H1 (cell line): ENCODE measurements at regions not wholly inside any gene's neighbourhood (a gene's known extent, or its start where the extent isn't known, plus 50 kb on each side); places are given as distances from the start of the nearest gene placed in this dataset.

Source experiments
- BACH1 ChIP-seq: IDR thresholded peaks from 2 replicates; pipeline ENCODE4 v1.6.1; 2012; ENCODE audit warnings: low read length, improper control_type of control experiment
- CBX8 ChIP-seq: fragments of 300-800, 300-1000 bp; sonication (generic); IDR thresholded peaks from 2 replicates; pipeline ENCODE4 v1.7.1; 2016; ENCODE audit warnings: low read depth, low read length, borderline replicate concordance
- KDM5A ChIP-seq: fragments of 200-600 bp; IDR thresholded peaks from 2 replicates; pipeline ENCODE4 v1.7.1; 2012; ENCODE audit warnings: mild to moderate bottlenecking, low read length, inconsistent platforms, mixed read lengths
- NRF1 ChIP-seq: IDR thresholded peaks from 2 replicates; pipeline ENCODE4 v1.6.1; 2011; ENCODE audit warnings: mild to moderate bottlenecking, low read depth, low read length, improper control_type of control experiment
- SP4 ChIP-seq: IDR thresholded peaks from 2 replicates; pipeline ENCODE4 v1.6.1; 2012; ENCODE audit warnings: low read length, inconsistent platforms
- TBP ChIP-seq: IDR thresholded peaks from 2 replicates; pipeline ENCODE4 v1.6.1; 2011; ENCODE audit warnings: low read depth, low read length, improper control_type of control experiment
- TF ChIP-seq, protein P1 (sequence below): fragments of 300-600 bp; sonication (generic); IDR thresholded peaks from 2 replicates; pipeline ENCODE4 v1.7.1; 2012; ENCODE audit warnings: low read length, moderate library complexity, mild to moderate bottlenecking, inconsistent platforms; ENCODE audit not compliant: insufficient replicate concordance
- TF ChIP-seq, protein P2 (sequence below): IDR thresholded peaks from 2 replicates; pipeline ENCODE4 v1.6.1; 2011; ENCODE audit warnings: low read depth, mild to moderate bottlenecking, low read length; ENCODE audit not compliant: insufficient read depth

GRCh38 chr2:221312634-221313033, 259.5 kb downstream of the EPHA4 start (continued):
- TF ChIP-seq, protein P1, sequence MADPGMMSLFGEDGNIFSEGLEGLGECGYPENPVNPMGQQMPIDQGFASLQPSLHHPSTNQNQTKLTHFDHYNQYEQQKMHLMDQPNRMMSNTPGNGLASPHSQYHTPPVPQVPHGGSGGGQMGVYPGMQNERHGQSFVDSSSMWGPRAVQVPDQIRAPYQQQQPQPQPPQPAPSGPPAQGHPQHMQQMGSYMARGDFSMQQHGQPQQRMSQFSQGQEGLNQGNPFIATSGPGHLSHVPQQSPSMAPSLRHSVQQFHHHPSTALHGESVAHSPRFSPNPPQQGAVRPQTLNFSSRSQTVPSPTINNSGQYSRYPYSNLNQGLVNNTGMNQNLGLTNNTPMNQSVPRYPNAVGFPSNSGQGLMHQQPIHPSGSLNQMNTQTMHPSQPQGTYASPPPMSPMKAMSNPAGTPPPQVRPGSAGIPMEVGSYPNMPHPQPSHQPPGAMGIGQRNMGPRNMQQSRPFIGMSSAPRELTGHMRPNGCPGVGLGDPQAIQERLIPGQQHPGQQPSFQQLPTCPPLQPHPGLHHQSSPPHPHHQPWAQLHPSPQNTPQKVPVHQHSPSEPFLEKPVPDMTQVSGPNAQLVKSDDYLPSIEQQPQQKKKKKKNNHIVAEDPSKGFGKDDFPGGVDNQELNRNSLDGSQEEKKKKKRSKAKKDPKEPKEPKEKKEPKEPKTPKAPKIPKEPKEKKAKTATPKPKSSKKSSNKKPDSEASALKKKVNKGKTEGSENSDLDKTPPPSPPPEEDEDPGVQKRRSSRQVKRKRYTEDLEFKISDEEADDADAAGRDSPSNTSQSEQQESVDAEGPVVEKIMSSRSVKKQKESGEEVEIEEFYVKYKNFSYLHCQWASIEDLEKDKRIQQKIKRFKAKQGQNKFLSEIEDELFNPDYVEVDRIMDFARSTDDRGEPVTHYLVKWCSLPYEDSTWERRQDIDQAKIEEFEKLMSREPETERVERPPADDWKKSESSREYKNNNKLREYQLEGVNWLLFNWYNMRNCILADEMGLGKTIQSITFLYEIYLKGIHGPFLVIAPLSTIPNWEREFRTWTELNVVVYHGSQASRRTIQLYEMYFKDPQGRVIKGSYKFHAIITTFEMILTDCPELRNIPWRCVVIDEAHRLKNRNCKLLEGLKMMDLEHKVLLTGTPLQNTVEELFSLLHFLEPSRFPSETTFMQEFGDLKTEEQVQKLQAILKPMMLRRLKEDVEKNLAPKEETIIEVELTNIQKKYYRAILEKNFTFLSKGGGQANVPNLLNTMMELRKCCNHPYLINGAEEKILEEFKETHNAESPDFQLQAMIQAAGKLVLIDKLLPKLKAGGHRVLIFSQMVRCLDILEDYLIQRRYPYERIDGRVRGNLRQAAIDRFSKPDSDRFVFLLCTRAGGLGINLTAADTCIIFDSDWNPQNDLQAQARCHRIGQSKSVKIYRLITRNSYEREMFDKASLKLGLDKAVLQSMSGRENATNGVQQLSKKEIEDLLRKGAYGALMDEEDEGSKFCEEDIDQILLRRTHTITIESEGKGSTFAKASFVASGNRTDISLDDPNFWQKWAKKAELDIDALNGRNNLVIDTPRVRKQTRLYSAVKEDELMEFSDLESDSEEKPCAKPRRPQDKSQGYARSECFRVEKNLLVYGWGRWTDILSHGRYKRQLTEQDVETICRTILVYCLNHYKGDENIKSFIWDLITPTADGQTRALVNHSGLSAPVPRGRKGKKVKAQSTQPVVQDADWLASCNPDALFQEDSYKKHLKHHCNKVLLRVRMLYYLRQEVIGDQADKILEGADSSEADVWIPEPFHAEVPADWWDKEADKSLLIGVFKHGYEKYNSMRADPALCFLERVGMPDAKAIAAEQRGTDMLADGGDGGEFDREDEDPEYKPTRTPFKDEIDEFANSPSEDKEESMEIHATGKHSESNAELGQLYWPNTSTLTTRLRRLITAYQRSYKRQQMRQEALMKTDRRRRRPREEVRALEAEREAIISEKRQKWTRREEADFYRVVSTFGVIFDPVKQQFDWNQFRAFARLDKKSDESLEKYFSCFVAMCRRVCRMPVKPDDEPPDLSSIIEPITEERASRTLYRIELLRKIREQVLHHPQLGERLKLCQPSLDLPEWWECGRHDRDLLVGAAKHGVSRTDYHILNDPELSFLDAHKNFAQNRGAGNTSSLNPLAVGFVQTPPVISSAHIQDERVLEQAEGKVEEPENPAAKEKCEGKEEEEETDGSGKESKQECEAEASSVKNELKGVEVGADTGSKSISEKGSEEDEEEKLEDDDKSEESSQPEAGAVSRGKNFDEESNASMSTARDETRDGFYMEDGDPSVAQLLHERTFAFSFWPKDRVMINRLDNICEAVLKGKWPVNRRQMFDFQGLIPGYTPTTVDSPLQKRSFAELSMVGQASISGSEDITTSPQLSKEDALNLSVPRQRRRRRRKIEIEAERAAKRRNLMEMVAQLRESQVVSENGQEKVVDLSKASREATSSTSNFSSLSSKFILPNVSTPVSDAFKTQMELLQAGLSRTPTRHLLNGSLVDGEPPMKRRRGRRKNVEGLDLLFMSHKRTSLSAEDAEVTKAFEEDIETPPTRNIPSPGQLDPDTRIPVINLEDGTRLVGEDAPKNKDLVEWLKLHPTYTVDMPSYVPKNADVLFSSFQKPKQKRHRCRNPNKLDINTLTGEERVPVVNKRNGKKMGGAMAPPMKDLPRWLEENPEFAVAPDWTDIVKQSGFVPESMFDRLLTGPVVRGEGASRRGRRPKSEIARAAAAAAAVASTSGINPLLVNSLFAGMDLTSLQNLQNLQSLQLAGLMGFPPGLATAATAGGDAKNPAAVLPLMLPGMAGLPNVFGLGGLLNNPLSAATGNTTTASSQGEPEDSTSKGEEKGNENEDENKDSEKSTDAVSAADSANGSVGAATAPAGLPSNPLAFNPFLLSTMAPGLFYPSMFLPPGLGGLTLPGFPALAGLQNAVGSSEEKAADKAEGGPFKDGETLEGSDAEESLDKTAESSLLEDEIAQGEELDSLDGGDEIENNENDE = no peak
- TF ChIP-seq BACH1 = no peak
- no peak for TF ChIP-seq SP4
- no peak for TF ChIP-seq TBP
- no peak for TF ChIP-seq KDM5A
- TF ChIP-seq CBX8 = no peak
- TF ChIP-seq, protein P2, sequence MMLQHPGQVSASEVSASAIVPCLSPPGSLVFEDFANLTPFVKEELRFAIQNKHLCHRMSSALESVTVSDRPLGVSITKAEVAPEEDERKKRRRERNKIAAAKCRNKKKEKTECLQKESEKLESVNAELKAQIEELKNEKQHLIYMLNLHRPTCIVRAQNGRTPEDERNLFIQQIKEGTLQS = no peak
- TF ChIP-seq NRF1 = no peak
